H9 (cell line): ENCODE measurements at regions not wholly inside any gene's neighbourhood (a gene's known extent, or its start where the extent isn't known, plus 50 kb on each side); places are given as distances from the start of the nearest gene placed in this dataset.

Experiments used
- DNase-seq: peaks from one replicate; pipeline ENCODE4 v3.0.0-alpha.2; 2017
- H2AFZ ChIP-seq: one replicate; pipeline ENCODE4 v1.6.1; 2013; ENCODE audit warnings: mild to moderate bottlenecking, low read length, control low read depth, moderate library complexity
- H2AK5ac ChIP-seq: 2 replicates; pipeline ENCODE4 v1.6.1; 2013; ENCODE audit warnings: low read length, control low read depth, mixed read lengths; ENCODE audit not compliant: insufficient read length
- H2BK120ac ChIP-seq: one replicate; pipeline ENCODE4 v1.6.1; 2013; ENCODE audit warnings: low read depth, mild to moderate bottlenecking, low read length, control low read depth, inconsistent platforms; ENCODE audit not compliant: poor library complexity, severe bottlenecking
- H2BK12ac ChIP-seq: 2 replicates; pipeline ENCODE4 v1.6.1; 2013; ENCODE audit warnings: low read length, control low read depth, mixed read lengths, low read depth; ENCODE audit not compliant: insufficient read length
- H2BK15ac ChIP-seq: 2 replicates; pipeline ENCODE4 v1.6.1; 2013; ENCODE audit warnings: low read depth, low read length, control low read depth
- H2BK20ac ChIP-seq: one replicate; pipeline ENCODE4 v1.6.1; 2013; ENCODE audit warnings: low read depth, mild to moderate bottlenecking, low read length, control low read depth, inconsistent platforms; ENCODE audit not compliant: poor library complexity, severe bottlenecking
- H2BK5ac ChIP-seq: 2 replicates; pipeline ENCODE4 v1.6.1; 2013; ENCODE audit warnings: low read length, control low read depth, mixed read lengths; ENCODE audit not compliant: insufficient read length
- H3K14ac ChIP-seq: 2 replicates; pipeline ENCODE4 v1.6.1; 2013; ENCODE audit warnings: low read length, control low read depth; ENCODE audit not compliant: insufficient read depth
- H3K18ac ChIP-seq: 2 replicates; pipeline ENCODE4 v1.6.1; 2013; ENCODE audit warnings: low read depth, mild to moderate bottlenecking, mixed read lengths, low read length, control low read depth; ENCODE audit not compliant: insufficient read length
- H3K23ac ChIP-seq: 2 replicates; pipeline ENCODE4 v1.6.1; 2013; ENCODE audit warnings: low read length, control low read depth, mixed read lengths, low read depth; ENCODE audit not compliant: insufficient read length
- H3K23me2 ChIP-seq: 2 replicates; pipeline ENCODE4 v1.6.1; 2013; ENCODE audit warnings: low read depth, mild to moderate bottlenecking, mixed read lengths, low read length, control low read depth; ENCODE audit not compliant: insufficient read length, poor library complexity, severe bottlenecking
- H3K27ac ChIP-seq: 2 replicates; pipeline ENCODE4 v1.5.1; 2013; ENCODE audit warnings: low read length, control low read depth, mixed read lengths, low read depth; ENCODE audit not compliant: insufficient read length
- H3K27me3 ChIP-seq: 2 replicates; pipeline ENCODE4 v1.6.1; 2013; ENCODE audit warnings: low read length, control low read depth, inconsistent platforms; ENCODE audit not compliant: insufficient read depth
- H3K4ac ChIP-seq: 2 replicates; pipeline ENCODE4 v1.6.1; 2013; ENCODE audit warnings: low read depth, mild to moderate bottlenecking, control low read depth, inconsistent platforms, low read length, moderate library complexity
- H3K4me1 ChIP-seq: 2 replicates; pipeline ENCODE4 v1.6.1; 2013; ENCODE audit warnings: low read length, control low read depth, inconsistent platforms; ENCODE audit not compliant: insufficient read depth
- H3K4me2 ChIP-seq: 2 replicates; pipeline ENCODE4 v1.6.1; 2013; ENCODE audit warnings: low read length, control low read depth, mixed read lengths; ENCODE audit not compliant: insufficient read length, insufficient read depth
- H3K56ac ChIP-seq: 2 replicates; pipeline ENCODE4 v1.6.1; 2013; ENCODE audit warnings: low read depth, mild to moderate bottlenecking, mixed read lengths, low read length, control low read depth; ENCODE audit not compliant: insufficient read length
- H3K79me1 ChIP-seq: 2 replicates; pipeline ENCODE4 v1.6.1; 2013; ENCODE audit warnings: low read depth, mild to moderate bottlenecking, moderate library complexity, low read length, control low read depth, inconsistent platforms; ENCODE audit not compliant: insufficient read depth, poor library complexity, severe bottlenecking
- H3K79me2 ChIP-seq: 2 replicates; pipeline ENCODE4 v1.6.1; 2013; ENCODE audit warnings: low read length, control low read depth, inconsistent platforms; ENCODE audit not compliant: insufficient read depth
- H3K9ac ChIP-seq: 2 replicates; pipeline ENCODE4 v1.6.1; 2013; ENCODE audit warnings: low read length, control low read depth, mixed read lengths; ENCODE audit not compliant: insufficient read length; ENCODE audit errors: extremely low read depth
- H3K9me3 ChIP-seq: one replicate; pipeline ENCODE4 v1.6.1; 2013; ENCODE audit warnings: low read depth, low read length, inconsistent platforms; ENCODE audit not compliant: control insufficient read depth
- H3T11ph ChIP-seq: one replicate; pipeline ENCODE4 v1.6.1; 2013; ENCODE audit warnings: mild to moderate bottlenecking, low read length, control low read depth, inconsistent platforms
- H4K20me1 ChIP-seq: one replicate; pipeline ENCODE4 v1.6.1; 2013; ENCODE audit not compliant: control insufficient read depth, insufficient read length, insufficient read depth
- H4K5ac ChIP-seq: 2 replicates; pipeline ENCODE4 v1.6.1; 2013; ENCODE audit warnings: low read depth, mild to moderate bottlenecking, mixed read lengths, low read length, control low read depth; ENCODE audit not compliant: insufficient read length
- H4K8ac ChIP-seq: replicated peaks from 2 replicates; pipeline ENCODE4 v1.6.1; 2013; ENCODE audit warnings: low read length, control low read depth, mixed read lengths, low read depth; ENCODE audit not compliant: insufficient read length
- H4K91ac ChIP-seq: 2 replicates; pipeline ENCODE4 v1.6.1; 2013; ENCODE audit warnings: low read depth, mild to moderate bottlenecking, moderate library complexity, mixed read lengths, low read length, control low read depth; ENCODE audit not compliant: insufficient read length
- H3K27ac Mint-ChIP-seq, 3 experiments: 2 replicates in 2 of 3; 3 replicates in 1 of 3; pipeline ENCODE4 v1.8.0; 2020 to 2021; ENCODE audit warnings: mixed read lengths in 3 of 3, mild to moderate bottlenecking in 1 of 3, moderate library complexity in 1 of 3
- H3K27me3 Mint-ChIP-seq: 2 replicates; pipeline ENCODE4 v1.8.0; 2021; ENCODE audit warnings: low read depth, mild to moderate bottlenecking, moderate library complexity, mixed read lengths
- H3K36me3 Mint-ChIP-seq, 3 experiments: 2 replicates in 2 of 3; 3 replicates in 1 of 3; pipeline ENCODE4 v1.8.0; 2020 to 2021; ENCODE audit warnings: low read depth in 3 of 3, mixed read lengths in 3 of 3; ENCODE audit not compliant: insufficient read depth in 1 of 3
- H3K4me1 Mint-ChIP-seq, 2 experiments: 2 replicates each; pipeline ENCODE4 v1.8.0; 2020; ENCODE audit warnings: mixed read lengths in 2 of 2
- H3K4me3 Mint-ChIP-seq, 2 experiments: 2 replicates in 1 of 2; 3 replicates in 1 of 2; pipeline ENCODE4 v1.8.0; 2020 to 2021; ENCODE audit warnings: mild to moderate bottlenecking in 2 of 2, mixed read lengths in 2 of 2, moderate library complexity in 1 of 2
- H3K9me3 Mint-ChIP-seq, 2 experiments: 2 replicates in 1 of 2; 3 replicates in 1 of 2; pipeline ENCODE4 v1.8.0; 2020; ENCODE audit warnings: mild to moderate bottlenecking in 2 of 2, mixed read lengths in 2 of 2, moderate library complexity in 1 of 2
- WGBS: extraction: QIAGEN DNeasy Blood & Tissue Kit; methylation state at CpG from one replicate; pipeline ENCODE4 v1.1.7; 2013; ENCODE audit warnings: missing lambda C conversion rate, low lambda C conversion rate, mixed read lengths; ENCODE audit not compliant: insufficient read length; ENCODE audit errors: extremely low coverage; 5-methylcytosine and 5-hydroxymethylcytosine counted together
- TF ChIP-seq, protein P1 (sequence below): fragments of 200-600 bp; sonication (generic); conservative IDR thresholded peaks from 3 replicates; pipeline ENCODE4 v1.8.0; 2021; ENCODE audit warnings: antibody characterized with exemption, mild to moderate bottlenecking

GRCh38 chr16:77590707-77591106 lies 131.6 kb upstream of the NUDT7 start:
- H3K9me3 Mint-ChIP-seq: no peaks in the 10 kb centered on the region
- H3K9ac ChIP-seq: no peak overlapping the region
- no peak overlapping the region for H4K5ac ChIP-seq
- H2BK12ac ChIP-seq: no peak overlapping the region
- TF ChIP-seq, protein P1, sequence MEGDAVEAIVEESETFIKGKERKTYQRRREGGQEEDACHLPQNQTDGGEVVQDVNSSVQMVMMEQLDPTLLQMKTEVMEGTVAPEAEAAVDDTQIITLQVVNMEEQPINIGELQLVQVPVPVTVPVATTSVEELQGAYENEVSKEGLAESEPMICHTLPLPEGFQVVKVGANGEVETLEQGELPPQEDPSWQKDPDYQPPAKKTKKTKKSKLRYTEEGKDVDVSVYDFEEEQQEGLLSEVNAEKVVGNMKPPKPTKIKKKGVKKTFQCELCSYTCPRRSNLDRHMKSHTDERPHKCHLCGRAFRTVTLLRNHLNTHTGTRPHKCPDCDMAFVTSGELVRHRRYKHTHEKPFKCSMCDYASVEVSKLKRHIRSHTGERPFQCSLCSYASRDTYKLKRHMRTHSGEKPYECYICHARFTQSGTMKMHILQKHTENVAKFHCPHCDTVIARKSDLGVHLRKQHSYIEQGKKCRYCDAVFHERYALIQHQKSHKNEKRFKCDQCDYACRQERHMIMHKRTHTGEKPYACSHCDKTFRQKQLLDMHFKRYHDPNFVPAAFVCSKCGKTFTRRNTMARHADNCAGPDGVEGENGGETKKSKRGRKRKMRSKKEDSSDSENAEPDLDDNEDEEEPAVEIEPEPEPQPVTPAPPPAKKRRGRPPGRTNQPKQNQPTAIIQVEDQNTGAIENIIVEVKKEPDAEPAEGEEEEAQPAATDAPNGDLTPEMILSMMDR: no peak
- peaks cover 2% of the 10 kb centered on the region; the same call in 1 of the 2 replicates for H3K4me1 ChIP-seq
- WGBS: no CpG with 5 or more reads among the region's 9 CpGs
- H3K4ac ChIP-seq: no peak overlapping the region
- H2AFZ ChIP-seq: no peak overlapping the region
- H3K14ac ChIP-seq: no peak overlapping the region
- no peaks in the 10 kb centered on the region for H3K9me3 ChIP-seq
- DNase-seq: no peak
- no peaks in the 10 kb centered on the region for H3K27me3 ChIP-seq
- no peaks in the 10 kb centered on the region for H3K79me1 ChIP-seq
- H4K91ac ChIP-seq: no peak overlapping the region
- no peak overlapping the region for H3K4me2 ChIP-seq
- H3K56ac ChIP-seq: no peak overlapping the region
- H3K27me3 Mint-ChIP-seq: no peaks in the 10 kb centered on the region; the same call in 1 of the 2 replicates
- H2AK5ac ChIP-seq: no peak overlapping the region
- no peak overlapping the region for H3K4me3 Mint-ChIP-seq
- H3K18ac ChIP-seq: no peak overlapping the region
- H2BK5ac ChIP-seq: no peak overlapping the region
- H2BK15ac ChIP-seq: no peak overlapping the region
- H3K79me2 ChIP-seq: no peaks in the 10 kb centered on the region
- H2BK20ac ChIP-seq: no peak overlapping the region
- H3K27ac ChIP-seq: no peak overlapping the region
- peaks cover 4 to 12% of the 10 kb centered on the region in 2 experiments; a peak in 2 of 4 replicates for H3K4me1 Mint-ChIP-seq
- H3T11ph ChIP-seq: no peak overlapping the region
- no peak overlapping the region for H3K23ac ChIP-seq
- H2BK120ac ChIP-seq: no peak overlapping the region
- H3K36me3 Mint-ChIP-seq: no peaks in the 10 kb centered on the region
- no peak overlapping the region for H4K8ac ChIP-seq
- H3K23me2 ChIP-seq: no peaks in the 10 kb centered on the region
- no peak overlapping the region for H3K27ac Mint-ChIP-seq
- H4K20me1 ChIP-seq: no peaks in the 10 kb centered on the region
